H1 (cell line): ENCODE measurements at regions not wholly inside any gene's neighbourhood (a gene's known extent, or its start where the extent isn't known, plus 50 kb on each side); places are given as distances from the start of the nearest gene placed in this dataset.

Experiments
- CTCF ChIA-PET: fragments of 300-600 bp; sonication (Branson Sonifier 250); formaldehyde crosslinking; loops from one replicate; lab custom pipeline; 2021; ENCODE audit not compliant: partially characterized antibody; lab: Charles Lee
- POLR2A ChIA-PET: fragments of 300-600 bp; sonication (Branson Sonifier 250); formaldehyde crosslinking; loops from one replicate; lab custom pipeline; 2021; ENCODE audit warnings: inconsistent platforms; ENCODE audit not compliant: partially characterized antibody; lab: Charles Lee
- DNase-seq, 2 experiments: peaks; one replicate each; pipeline versions ENCODE4 v3.0.0 to v3.0.0-alpha.2; 2010 to 2022; ENCODE audit warnings: low spot score in 2 of 2, low read depth in 1 of 2, mixed read lengths in 1 of 2
- FAIRE-seq: peaks from 2 replicates; lab custom pipeline; 2011; peaks lifted over from hg19 to GRCh38; lab: Jason Lieb, UNC
- H2AFZ ChIP-seq: 2 replicates; pipeline ENCODE4 v1.8.1; 2012; ENCODE audit warnings: low read length, inconsistent platforms
- H2AK5ac ChIP-seq: 2 replicates; pipeline ENCODE4 v1.6.1; 2013; ENCODE audit warnings: low read depth, low read length
- H2BK120ac ChIP-seq: replicated peaks from 2 replicates; pipeline ENCODE3; 2013; ENCODE audit warnings: low read depth, low read length, inconsistent platforms
- H2BK12ac ChIP-seq: 2 replicates; pipeline ENCODE4 v1.6.1; 2013; ENCODE audit warnings: low read depth, low read length
- H2BK15ac ChIP-seq: 2 replicates; pipeline ENCODE4 v1.6.1; 2013; ENCODE audit warnings: low read length
- H2BK20ac ChIP-seq: 2 replicates; pipeline ENCODE4 v1.6.1; 2013; ENCODE audit warnings: low read length
- H2BK5ac ChIP-seq: 2 replicates; pipeline ENCODE4 v1.6.1; 2013; ENCODE audit warnings: low read depth, low read length
- H3K14ac ChIP-seq: 2 replicates; pipeline ENCODE4 v1.6.1; 2013; ENCODE audit warnings: inconsistent platforms; ENCODE audit not compliant: insufficient read length
- H3K18ac ChIP-seq: 2 replicates; pipeline ENCODE4 v1.6.1; 2013; ENCODE audit warnings: low read length; ENCODE audit errors: extremely low read depth
- H3K23ac ChIP-seq: 2 replicates; pipeline ENCODE4 v1.6.1; 2013; ENCODE audit warnings: inconsistent platforms; ENCODE audit not compliant: insufficient read length
- H3K23me2 ChIP-seq: 2 replicates; pipeline ENCODE4 v1.6.1; 2013; ENCODE audit warnings: low read depth, low read length
- H3K27ac ChIP-seq: 2 replicates; pipeline ENCODE4 v1.6.1; 2011; ENCODE audit warnings: low read depth, low read length, inconsistent platforms
- H3K27me3 ChIP-seq, 4 experiments: replicated peaks in 1 of 4; 1 replicate in 1 of 4; 2 replicates in 3 of 4; pipeline versions ENCODE4 v1.6.1 to v1.8.1; 2011 to 2013; ENCODE audit warnings: low read length in 3 of 4, mild to moderate bottlenecking in 3 of 4, inconsistent platforms in 2 of 4, mixed read lengths in 2 of 4, moderate library complexity in 1 of 4; ENCODE audit not compliant: control insufficient read depth in 3 of 4, insufficient read depth in 3 of 4; ENCODE audit errors: extremely low read depth in 1 of 4
- H3K36me3 ChIP-seq, 4 experiments: 2 replicates each; pipeline versions ENCODE4 v1.6.1 to v1.8.1; 2011 to 2013; ENCODE audit warnings: mild to moderate bottlenecking in 4 of 4, low read length in 3 of 4, moderate library complexity in 2 of 4, control low read depth in 1 of 4, inconsistent platforms in 1 of 4; ENCODE audit not compliant: insufficient read depth in 4 of 4, control insufficient read depth in 2 of 4
- H3K4ac ChIP-seq: replicated peaks from 2 replicates; pipeline ENCODE3; 2013; ENCODE audit warnings: low read length, low read depth, mixed read lengths, inconsistent platforms; ENCODE audit not compliant: insufficient read length
- H3K4me1 ChIP-seq, 4 experiments: replicated peaks in 1 of 4; 1 replicate in 1 of 4; 2 replicates in 3 of 4; pipeline versions ENCODE4 v1.6.1 to v1.8.1; 2011 to 2013; ENCODE audit warnings: low read length in 3 of 4, inconsistent platforms in 2 of 4, mixed read lengths in 1 of 4; ENCODE audit not compliant: insufficient read depth in 4 of 4, control insufficient read depth in 3 of 4
- H3K4me2 ChIP-seq, 2 experiments: 2 replicates each; pipeline versions ENCODE4 v1.6.1 to v1.8.1; 2011 to 2013; ENCODE audit warnings: low read depth in 2 of 2, low read length in 2 of 2, control low read depth in 1 of 2, inconsistent platforms in 1 of 2, mild to moderate bottlenecking in 1 of 2; ENCODE audit not compliant: insufficient read depth in 1 of 2
- H3K4me3 ChIP-seq, 4 experiments: fragments of 200-600, 300-600 bp in 1 of 4; sonication (generic), shearing (Covaris generic), sonication (Bioruptor Twin) in 1 of 4; 2 replicates each; pipeline versions ENCODE4 v1.5.1 to v1.8.1; 2011 to 2016; ENCODE audit warnings: low read length in 4 of 4, low read depth in 3 of 4, control low read depth in 2 of 4, inconsistent platforms in 2 of 4, mild to moderate bottlenecking in 2 of 4, mixed read lengths in 1 of 4, moderate library complexity in 1 of 4; ENCODE audit not compliant: insufficient read depth in 2 of 4; ENCODE audit errors: extremely low read depth in 1 of 4
- H3K56ac ChIP-seq: replicated peaks from 2 replicates; pipeline ENCODE3; 2013; ENCODE audit warnings: low read depth, mild to moderate bottlenecking, mixed read lengths, low read length, inconsistent platforms; ENCODE audit not compliant: insufficient read length
- H3K79me1 ChIP-seq: 2 replicates; pipeline ENCODE4 v1.6.1; 2013; ENCODE audit warnings: low read depth, low read length, control low read depth
- H3K79me2 ChIP-seq, 2 experiments: 2 replicates each; pipeline versions ENCODE4 v1.6.1 to v1.8.1; 2012 to 2013; ENCODE audit warnings: low read length in 2 of 2, mild to moderate bottlenecking in 2 of 2, inconsistent platforms in 1 of 2; ENCODE audit not compliant: insufficient read depth in 2 of 2, control insufficient read depth in 1 of 2
- H3K9ac ChIP-seq, 4 experiments: replicated peaks in 1 of 4; 1 replicate in 1 of 4; 2 replicates in 3 of 4; pipeline versions ENCODE4 v1.6.1 to v1.8.1; 2011 to 2013; ENCODE audit warnings: low read depth in 3 of 4, low read length in 3 of 4, control low read depth in 2 of 4, mild to moderate bottlenecking in 2 of 4, moderate library complexity in 2 of 4, inconsistent platforms in 1 of 4; ENCODE audit errors: extremely low read depth in 1 of 4
- H3K9me3 ChIP-seq, 2 experiments: 2 replicates each; pipeline versions ENCODE4 v1.6.1 to v1.8.1; 2012 to 2013; ENCODE audit warnings: mild to moderate bottlenecking in 2 of 2, moderate library complexity in 2 of 2, control low read depth in 1 of 2, inconsistent platforms in 1 of 2, low read depth in 1 of 2, low read length in 1 of 2, mixed read lengths in 1 of 2; ENCODE audit not compliant: insufficient read depth in 2 of 2
- H4K20me1 ChIP-seq, 2 experiments: replicated peaks in 1 of 2; 2 replicates each; pipeline versions ENCODE3 to v1.8.1; 2011 to 2013; ENCODE audit warnings: inconsistent platforms in 2 of 2, low read length in 2 of 2, mild to moderate bottlenecking in 1 of 2; ENCODE audit not compliant: insufficient read depth in 2 of 2, control insufficient read depth in 1 of 2
- H4K5ac ChIP-seq: 2 replicates; pipeline ENCODE4 v1.6.1; 2013; ENCODE audit warnings: low read length, low read depth, mixed read lengths, inconsistent platforms; ENCODE audit not compliant: insufficient read length
- H4K8ac ChIP-seq: 2 replicates; pipeline ENCODE4 v1.8.0; 2013; ENCODE audit warnings: mild to moderate bottlenecking, moderate library complexity, low read length, inconsistent platforms; ENCODE audit not compliant: insufficient read depth; ENCODE audit errors: extremely low read depth
- H4K91ac ChIP-seq: replicated peaks from 2 replicates; pipeline ENCODE3; 2013; ENCODE audit warnings: low read length, mixed read lengths, inconsistent platforms; ENCODE audit not compliant: insufficient read length
- BACH1 ChIP-seq: IDR thresholded peaks from 2 replicates; pipeline ENCODE4 v1.6.1; 2012; ENCODE audit warnings: low read length, improper control_type of control experiment
- E2F6 ChIP-seq: IDR thresholded peaks from 2 replicates; pipeline ENCODE4 v1.6.1; 2012; ENCODE audit warnings: inconsistent platforms
- FOSL1 ChIP-seq: IDR thresholded peaks from 2 replicates; pipeline ENCODE4 v1.6.1; 2011; ENCODE audit warnings: mild to moderate bottlenecking, low read depth, low read length, moderate library complexity; ENCODE audit not compliant: insufficient read depth
- GABPA ChIP-seq: IDR thresholded peaks from 2 replicates; pipeline ENCODE4 v1.6.1; 2011; ENCODE audit warnings: mild to moderate bottlenecking, low read length, moderate library complexity, borderline replicate concordance; ENCODE audit not compliant: insufficient read depth
- GTF2F1 ChIP-seq: IDR thresholded peaks from 2 replicates; pipeline ENCODE4 v1.6.1; 2012; ENCODE audit warnings: low read depth, low read length, improper control_type of control experiment, borderline replicate concordance
- JUN ChIP-seq: IDR thresholded peaks from 2 replicates; pipeline ENCODE4 v1.6.1; 2011; ENCODE audit warnings: low read depth, mild to moderate bottlenecking, improper control_type of control experiment, low read length
- KDM5A ChIP-seq: fragments of 200-600 bp; IDR thresholded peaks from 2 replicates; pipeline ENCODE4 v1.7.1; 2012; ENCODE audit warnings: mild to moderate bottlenecking, low read length, inconsistent platforms, mixed read lengths
- PHF8 ChIP-seq: fragments of 200-600 bp; sonication (generic); conservative IDR thresholded peaks from 2 replicates; pipeline ENCODE4 v1.7.1; 2012; ENCODE audit warnings: low read depth, mild to moderate bottlenecking, inconsistent platforms, low read length, moderate library complexity
- RAD21 ChIP-seq, 2 experiments: IDR thresholded peaks in 1 of 2; conservative IDR thresholded peaks in 1 of 2; 2 replicates each; pipeline ENCODE4 v1.6.1; 2011; ENCODE audit warnings: low read depth in 2 of 2, low read length in 2 of 2, improper control_type of control experiment in 1 of 2, inconsistent platforms in 1 of 2, mild to moderate bottlenecking in 1 of 2, moderate library complexity in 1 of 2
- RXRA ChIP-seq: IDR thresholded peaks from 2 replicates; pipeline ENCODE4 v1.6.1; 2011; ENCODE audit warnings: low read depth, mild to moderate bottlenecking, low read length, moderate library complexity; ENCODE audit not compliant: insufficient read depth
- SIN3A ChIP-seq, 2 experiments: IDR thresholded peaks in 1 of 2; conservative IDR thresholded peaks in 1 of 2; 2 replicates each; pipeline ENCODE4 v1.6.1; 2011 to 2012; ENCODE audit warnings: low read length in 2 of 2, improper control_type of control experiment in 1 of 2, low read depth in 1 of 2, mild to moderate bottlenecking in 1 of 2
- SIRT6 ChIP-seq: IDR thresholded peaks from one replicate; pipeline ENCODE4 v1.7.1; 2012; ENCODE audit warnings: low read length, inconsistent platforms
- TAF1 ChIP-seq: IDR thresholded peaks from 2 replicates; pipeline ENCODE4 v1.6.1; 2011; ENCODE audit warnings: mild to moderate bottlenecking, low read depth, low read length
- WGBS, 2 experiments: shearing (Covaris generic) in 1 of 2; methylation state at CpG; one replicate each; pipeline versions ENCODE4 v1.1.6 to v1.1.7; 2013 to 2015; ENCODE audit warnings: low lambda C conversion rate in 2 of 2, mixed read lengths in 2 of 2, inconsistent platforms in 1 of 2, low coverage in 1 of 2, missing lambda C conversion rate in 1 of 2; ENCODE audit not compliant: insufficient replicate concordance in 2 of 2, insufficient coverage in 1 of 2, insufficient read length in 1 of 2; ENCODE audit errors: extremely low coverage in 1 of 2, missing lambda C conversion rate in 1 of 2; 5-methylcytosine and 5-hydroxymethylcytosine counted together

DNA sequence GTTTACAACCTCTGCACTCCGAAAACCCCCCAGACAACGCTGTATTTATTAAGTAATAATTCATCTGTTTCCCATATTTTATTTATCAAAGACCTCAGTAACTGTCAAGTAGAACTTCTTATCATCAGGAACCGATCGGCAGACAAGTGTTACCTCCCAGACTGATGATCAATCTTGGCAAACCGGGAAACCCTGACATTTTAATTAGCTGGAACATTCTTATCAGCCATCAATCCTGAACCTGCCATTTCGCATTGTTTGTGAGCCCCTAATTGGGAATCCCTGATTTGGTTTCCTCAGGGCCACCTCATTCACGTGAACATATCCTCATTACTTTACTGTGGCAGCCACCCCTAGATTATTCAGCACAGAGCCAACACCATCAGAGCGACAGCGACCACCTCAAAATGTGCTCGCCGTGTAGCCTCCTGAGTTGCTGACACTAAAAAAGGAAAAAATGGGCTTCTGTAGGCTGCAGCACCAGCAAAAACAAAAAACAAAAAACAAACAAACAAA is 93.6 kb upstream of the SDK1 start:
- Histone ChIP-seq H3K4ac (no peak overlapping the region), H3K36me3 (no peaks in the 10 kb centered on the region), H3K9ac (no peak overlapping the region), H4K8ac (no peak overlapping the region), H3K9me3 (no peaks in the 10 kb centered on the region), H3K14ac (no peak overlapping the region), H3K27ac (no peak overlapping the region), H3K4me2 (no peak overlapping the region), H4K20me1 (no peaks in the 10 kb centered on the region), H2BK120ac (no peak overlapping the region), H3K79me1 (no peaks in the 10 kb centered on the region), H3K27me3 (no peaks in the 10 kb centered on the region), H2AK5ac (no peak overlapping the region), H3K4me3 (no peak overlapping the region), H4K5ac (no peak overlapping the region), H3K4me1 (no peaks in the 10 kb centered on the region), H3K23me2 (no peaks in the 10 kb centered on the region), H3K23ac (no peak overlapping the region), H3K56ac (no peak overlapping the region), H2BK20ac (no peak overlapping the region), H2BK12ac (no peak overlapping the region), H2AFZ (no peak overlapping the region), H3K18ac (no peak overlapping the region), H3K79me2 (no peaks in the 10 kb centered on the region), H4K91ac (no peak overlapping the region), H2BK15ac (no peak overlapping the region), H2BK5ac (no peak overlapping the region)
- ChIA-PET POLR2A (no interaction called here), CTCF (interaction anchor here (1.4 kb wide), 1 partner anchor 9 kb away, joined by 3 read pairs; no protein-coding TSS in a partner anchor)
- 89% methylated on average over 11 of the region's 11 CpGs; no CpG with 5 or more reads in 1 of the 2 experiments for WGBS, 2 experiments
- peak in 1 of 2 experiments; percentile 22 for DNase-seq
- FAIRE-seq = no peak
- TF ChIP-seq GABPA (no peak), RXRA (no peak), E2F6 (no peak), BACH1 (no peak), KDM5A (no peak), TAF1 (no peak), GTF2F1 (no peak), FOSL1 (no peak), RAD21 (IDR thresholded peaks at IDR 0.05 in 1 of 2, conservative IDR thresholded peaks at IDR 0.05 in 1 of 2; ENCODE audit: low read depth in 2 of 2, low read length in 2 of 2) (no peak), SIRT6 (no peak), PHF8 (no peak), SIN3A (conservative IDR thresholded peaks at IDR 0.05 in 1 of 2, IDR thresholded peaks at IDR 0.05 in 1 of 2; ENCODE audit: low read depth in 1 of 2, low read length in 2 of 2) (no peak), JUN (no peak)
